HAP-1 (cell line): ENCODE measurements at regions not wholly inside any gene's neighbourhood (a gene's known extent, or its start where the extent isn't known, plus 50 kb on each side); places are given as distances from the start of the nearest gene placed in this dataset.

ENCODE experiments used
- DNase-seq, 2 experiments: peaks; one replicate each; pipeline ENCODE4 v3.0.0-alpha.2; 2016 to 2020; ENCODE audit warnings: low spot score in 2 of 2
- H3K27me3 ChIP-seq: fragments of 250-450 bp; sonication (Bioruptor Pico); 2 replicates; pipeline ENCODE4 v1.5.1; 2020; ENCODE audit warnings: low read depth, mild to moderate bottlenecking, moderate library complexity
- H3K36me3 ChIP-seq: fragments of 250-450 bp; sonication (Bioruptor Pico); replicated peaks from 2 replicates; pipeline ENCODE4 v1.5.1; 2020; ENCODE audit warnings: mild to moderate bottlenecking
- H3K4me1 ChIP-seq: fragments of 250-450 bp; sonication (Bioruptor Pico); 2 replicates; pipeline ENCODE4 v1.5.1; 2020; ENCODE audit warnings: mild to moderate bottlenecking
- H3K4me3 ChIP-seq: fragments of 250-450 bp; sonication (Bioruptor Pico); 2 replicates; pipeline ENCODE4 v1.5.1; 2020; ENCODE audit warnings: mild to moderate bottlenecking, moderate library complexity
- H3K9me3 ChIP-seq: fragments of 250-450 bp; sonication (Bioruptor Pico); 2 replicates; pipeline ENCODE4 v1.5.1; 2020; ENCODE audit warnings: mild to moderate bottlenecking, moderate library complexity
- in situ Hi-C: fragments of 300-500 bp; cut with MboI; formaldehyde crosslinking; loops from 3 replicates; pipeline ENCODE4 v1.14.3; 2020; ENCODE audit warnings: low sequenced_read_pairs, inconsistent platforms, mixed read lengths

DNA sequence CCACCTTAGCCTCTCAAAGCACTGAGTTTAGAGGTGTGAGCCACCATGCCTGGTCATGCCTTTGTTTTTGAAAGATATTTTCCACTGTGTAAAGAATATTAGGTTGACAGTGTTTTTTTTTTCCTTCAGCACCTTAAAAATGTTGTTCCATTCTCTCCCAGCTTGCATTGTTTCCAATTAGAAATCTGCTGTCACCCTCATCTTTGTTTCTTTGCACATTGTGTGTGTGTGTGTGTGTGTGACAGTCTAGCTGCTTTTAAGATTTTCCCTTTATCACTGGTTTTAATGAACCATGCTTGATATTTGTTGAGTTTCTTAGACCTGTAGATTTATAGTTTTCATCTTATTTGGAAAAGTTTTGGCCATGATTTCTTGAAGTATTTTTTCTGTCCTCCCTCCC is 79.0 kb upstream of the NKX1-1 start:
- in situ Hi-C loops, result no loop called here

DNA sequence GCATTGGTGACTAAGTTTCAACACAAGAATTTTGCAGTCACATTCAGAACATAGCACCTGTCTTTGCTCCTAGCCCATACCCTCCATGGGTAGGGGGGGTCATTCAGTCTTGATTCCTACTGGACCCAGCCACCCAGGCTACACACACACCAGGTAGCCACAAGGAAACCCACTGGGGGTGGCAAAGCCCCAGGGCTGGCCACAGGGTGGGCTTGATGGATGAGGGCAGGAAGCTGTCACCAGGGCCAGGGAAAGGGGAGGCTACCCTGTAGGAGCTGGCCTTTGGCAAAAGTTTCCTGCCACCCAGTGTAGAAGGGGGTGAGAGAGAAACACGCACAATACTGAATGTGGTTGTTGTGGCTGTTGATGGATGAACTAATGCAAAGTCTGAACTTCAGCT is 74.5 kb upstream of the NKX1-1 start:
- in situ Hi-C loops, result no loop called here
- Histone ChIP-seq H3K27me3 (no peaks in the 10 kb centered on the region), H3K9me3 (peaks cover 7% of the 10 kb centered on the region), H3K4me1 (no peaks in the 10 kb centered on the region), H3K4me3 (no peak overlapping the region), H3K36me3 (no peaks in the 10 kb centered on the region)
- no peak for DNase-seq

More for the DNA sequence above, 79.0 kb upstream of the NKX1-1 start:
- Histone ChIP-seq H3K4me3 (no peak overlapping the region), H3K9me3 (peaks cover 11% of the 10 kb centered on the region), H3K4me1 (no peaks in the 10 kb centered on the region), H3K27me3 (no peaks in the 10 kb centered on the region; the same call in 1 of the 2 replicates), H3K36me3 (no peaks in the 10 kb centered on the region)
- no peak for DNase-seq

DNA sequence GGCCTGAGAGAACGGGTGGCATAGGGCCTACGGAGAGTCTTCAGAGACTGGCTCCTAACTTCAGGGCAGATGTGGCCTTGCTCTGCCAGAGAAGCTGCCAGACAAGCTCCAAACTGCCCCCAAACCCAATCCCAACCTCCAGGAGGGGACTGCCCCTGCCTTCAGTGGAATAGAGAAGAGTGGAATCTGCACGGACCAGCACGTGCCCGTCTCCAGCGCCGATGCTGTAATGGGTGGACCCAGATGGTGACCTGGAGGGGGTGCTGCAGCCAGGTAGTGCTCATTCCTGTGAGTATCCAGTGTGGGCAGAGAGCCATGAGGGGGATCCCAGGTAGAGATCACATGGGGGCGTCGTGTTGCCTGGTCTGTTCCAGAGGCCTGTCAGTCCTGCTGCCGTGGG is 73.2 kb upstream of the NKX1-1 start:
- Histone ChIP-seq H3K36me3 (no peaks in the 10 kb centered on the region), H3K4me1 (no peaks in the 10 kb centered on the region), H3K4me3 (no peak overlapping the region), H3K9me3 (peaks cover 2% of the 10 kb centered on the region; the same call in 1 of the 2 replicates), H3K27me3 (no peaks in the 10 kb centered on the region)
- no peak for DNase-seq
- in situ Hi-C loops, result no loop called here

DNA sequence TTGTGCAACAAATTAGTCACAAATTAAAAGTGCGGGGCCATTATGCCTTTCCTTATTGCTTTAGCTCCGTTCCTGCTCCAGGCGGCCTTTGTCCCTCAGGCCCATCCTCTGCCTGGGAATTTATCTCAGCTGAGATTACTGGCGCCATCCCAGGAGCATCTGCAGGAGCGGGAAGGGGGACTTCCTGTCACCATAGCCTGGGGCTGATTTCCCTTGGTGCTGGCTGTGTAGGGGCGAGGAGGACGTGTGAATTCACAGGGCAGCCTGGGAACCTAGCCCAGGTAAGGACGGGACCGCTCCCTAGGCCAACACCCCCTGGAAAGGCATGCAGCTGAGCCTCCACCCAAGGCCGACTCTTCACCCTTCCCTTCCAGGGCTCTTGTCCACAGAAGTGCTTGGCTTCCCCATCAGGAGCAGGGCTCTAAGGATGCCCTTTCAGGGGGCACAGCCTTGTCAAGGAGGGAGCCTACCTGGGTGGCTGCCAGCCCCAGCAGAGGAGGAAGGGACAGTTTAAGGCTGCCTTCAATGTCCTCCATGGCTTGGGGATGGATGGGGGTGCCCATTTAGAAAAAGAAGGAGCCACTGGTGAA is 72.6 kb upstream of the NKX1-1 start:
- Histone ChIP-seq H3K27me3 (no peaks in the 10 kb centered on the region), H3K36me3 (no peaks in the 10 kb centered on the region), H3K4me1 (no peaks in the 10 kb centered on the region), H3K4me3 (no peak overlapping the region), H3K9me3 (peaks cover 2% of the 10 kb centered on the region; the same call in 1 of the 2 replicates)
- in situ Hi-C loops, result no loop called here
- peak in 1 of 2 experiments; percentile 5 for DNase-seq

DNA sequence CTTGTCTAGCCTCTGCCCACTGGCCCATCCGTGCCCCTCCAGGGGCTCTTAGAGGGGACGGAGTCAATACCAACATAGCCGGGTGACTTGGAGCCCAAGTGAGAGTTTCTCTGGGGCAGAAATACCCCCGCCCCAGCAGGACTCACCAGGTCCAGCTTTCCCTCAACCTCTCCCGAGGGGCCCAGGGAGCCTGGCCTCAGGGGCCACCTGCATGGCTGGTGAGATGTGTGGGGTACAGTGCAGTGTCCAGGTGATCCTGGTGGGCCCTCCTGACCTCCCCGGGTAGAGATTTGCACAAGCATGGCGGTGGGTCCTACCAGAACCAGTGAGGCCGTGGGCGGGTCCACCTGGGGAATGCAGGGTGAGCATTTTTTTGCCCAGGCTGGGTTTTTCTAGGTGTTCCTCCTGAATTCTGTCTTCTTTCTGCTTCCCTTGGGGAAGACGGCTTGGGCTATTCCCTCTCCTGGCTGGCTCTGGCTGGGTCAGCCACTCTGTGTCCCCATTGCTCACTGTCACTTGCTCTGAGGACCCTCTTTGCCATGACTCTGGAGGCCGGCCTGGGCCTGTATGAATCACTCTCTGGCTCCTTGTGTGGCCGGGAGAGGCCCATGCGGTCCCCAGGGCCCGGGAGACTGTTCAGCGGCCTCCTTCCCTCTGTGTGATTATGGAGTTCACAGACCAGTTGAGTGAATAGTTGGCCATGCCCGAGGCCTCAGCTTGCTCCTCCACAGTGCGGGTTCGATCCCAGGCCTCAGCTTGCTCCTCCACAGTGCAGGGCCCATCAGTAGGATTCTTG is 71.0 kb upstream of the NKX1-1 start:
- H3K9me3 ChIP-seq, result peaks cover 2% of the 10 kb centered on the region; the same call in 1 of the 2 replicates
- H3K36me3 ChIP-seq, result no peaks in the 10 kb centered on the region
- in situ Hi-C loops, result no loop called here
- peaks cover 3% of the 10 kb centered on the region; the same call in 1 of the 2 replicates for H3K27me3 ChIP-seq
- H3K4me1 ChIP-seq, result no peaks in the 10 kb centered on the region
- H3K4me3 ChIP-seq, result no peak overlapping the region
- DNase-seq, result peak in 1 of 2 experiments; percentile 1

GRCh38 chr4:1476140-1476513 is 69.9 kb upstream of the NKX1-1 start:
- no peaks in the 10 kb centered on the region for H3K4me1 ChIP-seq
- no peaks in the 10 kb centered on the region for H3K9me3 ChIP-seq
- in situ Hi-C loops, result no loop called here
- peak in 1 of 2 experiments; percentile 2 for DNase-seq
- no peak overlapping the region for H3K4me3 ChIP-seq
- H3K36me3 ChIP-seq, result no peaks in the 10 kb centered on the region
- H3K27me3 ChIP-seq, result peaks cover 8% of the 10 kb centered on the region; the same call in 1 of the 2 replicates

GRCh38 chr4:1475277-1476139 is 69.3 kb upstream of the NKX1-1 start:
- Histone ChIP-seq H3K36me3 (no peaks in the 10 kb centered on the region), H3K27me3 (peaks cover 8% of the 10 kb centered on the region; the same call in 1 of the 2 replicates), H3K4me3 (no peak overlapping the region), H3K9me3 (no peaks in the 10 kb centered on the region), H3K4me1 (no peaks in the 10 kb centered on the region)
- peak in 1 of 2 experiments; percentile 1 for DNase-seq
- in situ Hi-C loops, result no loop called here

DNA sequence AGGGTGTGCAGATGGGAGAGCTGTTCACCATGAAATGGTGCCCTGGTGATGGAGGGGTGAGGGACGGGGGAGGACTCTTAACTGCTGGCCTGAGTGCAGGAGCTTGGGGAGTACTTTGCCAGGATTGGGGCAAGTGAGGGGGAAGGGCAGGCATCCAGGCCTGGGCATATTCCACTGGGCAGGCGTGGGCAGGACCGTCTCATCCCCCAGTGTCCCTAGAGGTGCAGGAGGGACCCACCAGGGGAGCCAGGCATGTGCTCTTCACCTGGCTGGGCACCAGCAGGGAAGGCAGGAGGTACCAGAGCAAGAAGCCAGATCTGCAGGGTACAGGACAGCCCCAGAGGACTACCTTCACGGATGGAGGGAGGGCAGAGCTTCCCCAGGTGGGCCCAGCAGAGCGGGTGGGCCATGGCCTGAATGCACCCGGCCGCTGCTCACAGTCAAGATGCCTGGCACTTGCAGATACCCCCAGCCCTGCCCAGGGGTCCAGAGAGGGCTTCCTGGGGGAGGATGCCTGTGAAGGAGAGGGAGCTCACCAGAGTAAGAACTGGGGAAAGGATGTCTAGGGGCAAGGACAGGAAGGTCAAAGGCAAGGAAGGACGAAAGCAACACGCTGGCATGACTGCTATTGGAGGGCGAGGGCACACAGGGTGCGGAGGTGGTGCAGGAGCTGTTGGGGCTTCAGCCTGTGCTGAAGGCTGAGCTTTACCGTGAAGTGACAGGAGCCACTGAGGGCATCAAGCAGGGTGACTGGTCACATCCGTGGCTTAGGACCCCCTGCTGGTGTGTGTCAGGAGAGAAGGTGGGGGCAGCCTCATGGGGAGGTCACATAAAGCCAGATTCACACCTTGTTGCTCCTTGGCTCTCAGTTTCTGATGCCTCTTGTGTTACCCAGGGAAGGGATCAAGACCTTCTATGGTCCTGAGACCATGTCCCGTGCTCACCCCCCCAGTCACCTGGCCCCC is 68.2 kb upstream of the NKX1-1 start:
- Histone ChIP-seq H3K4me3 (no peak overlapping the region), H3K9me3 (no peaks in the 10 kb centered on the region), H3K36me3 (no peaks in the 10 kb centered on the region), H3K27me3 (peaks cover 8% of the 10 kb centered on the region; the same call in 1 of the 2 replicates), H3K4me1 (no peaks in the 10 kb centered on the region)
- in situ Hi-C loops, result no loop called here
- peak in 1 of 2 experiments; percentile 3 for DNase-seq

DNA sequence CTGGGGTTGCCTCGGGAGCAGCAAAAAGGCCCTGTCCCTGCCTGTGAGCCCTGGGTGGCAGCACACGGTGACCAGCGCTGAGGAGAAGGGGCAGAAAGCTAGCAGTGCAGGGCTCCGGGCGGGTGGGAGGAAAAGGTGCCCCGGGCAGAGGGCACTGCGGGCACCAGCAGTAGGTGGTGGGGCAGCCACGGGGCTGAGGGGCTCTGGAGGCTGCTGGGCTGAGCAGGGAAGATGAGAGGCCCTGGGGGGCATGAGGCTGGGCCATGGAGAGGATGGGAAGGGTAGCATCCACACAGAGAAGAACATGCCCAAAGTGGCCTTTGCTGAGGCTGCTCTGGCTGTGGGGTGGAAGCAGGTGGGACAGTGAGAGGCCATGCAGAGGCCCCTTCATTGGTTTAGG is 67.5 kb upstream of the NKX1-1 start:
- peak in 1 of 2 experiments; percentile 1 for DNase-seq
- H3K36me3 ChIP-seq, result no peaks in the 10 kb centered on the region

DNA sequence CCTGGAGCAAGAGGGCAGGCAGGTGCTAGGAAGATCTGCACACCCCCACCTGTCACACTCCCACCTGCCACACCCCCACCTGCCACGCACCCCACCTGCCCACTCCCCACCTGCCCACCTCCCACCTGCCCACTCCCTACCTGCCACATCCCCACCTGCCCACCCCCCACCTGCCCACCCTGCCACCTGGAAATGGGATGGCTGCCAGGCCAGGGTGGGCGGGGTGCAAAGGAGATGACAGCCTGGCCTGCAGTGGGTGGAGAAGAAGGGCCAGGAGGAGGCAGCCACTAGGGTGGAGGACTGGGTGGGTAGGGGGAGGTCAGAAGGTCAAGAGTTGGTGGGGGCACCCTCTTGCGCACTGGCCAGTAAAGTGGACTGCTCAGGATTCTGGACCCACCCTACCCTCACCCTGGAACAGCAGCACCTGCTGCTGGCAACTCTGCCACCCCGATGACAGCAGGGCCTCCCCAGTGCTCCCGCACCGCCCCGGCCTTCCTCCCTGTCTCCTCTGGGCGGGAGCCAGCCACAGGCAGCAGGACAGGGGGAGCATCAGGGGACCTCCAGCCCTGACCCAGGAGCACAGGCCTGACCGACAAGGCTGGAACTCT is 66.8 kb upstream of the NKX1-1 start:
- in situ Hi-C loops, result no loop called here
- peak in 1 of 2 experiments; percentile 3 for DNase-seq
- no peaks in the 10 kb centered on the region for H3K9me3 ChIP-seq
- peaks cover 8% of the 10 kb centered on the region; the same call in 1 of the 2 replicates for H3K27me3 ChIP-seq
- H3K4me3 ChIP-seq, result no peak overlapping the region
- H3K4me1 ChIP-seq, result no peaks in the 10 kb centered on the region
- no peaks in the 10 kb centered on the region for H3K36me3 ChIP-seq

More for the DNA sequence above, 67.5 kb upstream of the NKX1-1 start:
- peaks cover 8% of the 10 kb centered on the region; the same call in 1 of the 2 replicates for H3K27me3 ChIP-seq
- H3K4me3 ChIP-seq, result no peak overlapping the region
- in situ Hi-C loops, result no loop called here
- H3K4me1 ChIP-seq, result no peaks in the 10 kb centered on the region
- H3K9me3 ChIP-seq, result no peaks in the 10 kb centered on the region

- Histone ChIP-seq H3K9me3 (no peaks in the 10 kb centered on the region), H3K4me1 (no peaks in the 10 kb centered on the region), H3K27me3 (peaks cover 8% of the 10 kb centered on the region; the same call in 1 of the 2 replicates), H3K4me3 (no peak overlapping the region), H3K36me3 (no peaks in the 10 kb centered on the region)
- peak in 1 of 2 experiments; percentile 4 for DNase-seq
- in situ Hi-C loops, result no loop called here
These were observed 66.0 kb upstream of the NKX1-1 start for GRCh38 chr4:1472148-1472797.
